GM20000 (cell line): ENCODE measurements at regions not wholly inside any gene's neighbourhood (a gene's known extent, or its start where the extent isn't known, plus 50 kb on each side); places are given as distances from the start of the nearest gene placed in this dataset.
"Not testable (repeated sequence)": the region's sequence is repeated elsewhere in the genome, so short reads cannot be mapped to it uniquely, and the experiment has no call there.

Source experiments
- DNase-seq: peaks from one replicate; pipeline ENCODE4 v3.0.0; 2012; ENCODE audit warnings: low spot score
- TF ChIP-seq, protein P1 (sequence below): IDR thresholded peaks from 2 replicates; pipeline ENCODE4 v1.5.1; 2012; ENCODE audit warnings: mild to moderate bottlenecking, control low read depth; ENCODE audit errors: extremely low read depth, missing control alignments

DNA sequence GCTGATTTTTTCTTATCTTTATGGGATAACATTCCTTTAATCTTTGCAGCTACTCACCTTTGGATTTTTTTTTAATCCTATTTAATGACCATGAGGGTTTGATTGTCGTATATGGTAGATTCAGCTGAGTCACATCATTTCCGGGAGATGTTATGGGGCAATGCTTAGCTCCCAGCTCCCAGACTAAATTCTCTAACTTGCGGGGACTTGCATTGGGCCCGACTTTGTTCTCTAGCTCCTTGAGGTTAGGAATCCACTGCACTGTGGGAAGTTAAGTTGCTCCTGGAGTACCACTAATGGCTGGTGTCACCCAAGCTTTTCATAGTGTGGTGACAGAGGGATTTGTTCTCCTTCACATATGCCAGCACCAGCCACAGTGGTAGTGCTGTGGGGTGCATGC, 287.4 kb downstream of the TECRL start:
- TF ChIP-seq, protein P1, sequence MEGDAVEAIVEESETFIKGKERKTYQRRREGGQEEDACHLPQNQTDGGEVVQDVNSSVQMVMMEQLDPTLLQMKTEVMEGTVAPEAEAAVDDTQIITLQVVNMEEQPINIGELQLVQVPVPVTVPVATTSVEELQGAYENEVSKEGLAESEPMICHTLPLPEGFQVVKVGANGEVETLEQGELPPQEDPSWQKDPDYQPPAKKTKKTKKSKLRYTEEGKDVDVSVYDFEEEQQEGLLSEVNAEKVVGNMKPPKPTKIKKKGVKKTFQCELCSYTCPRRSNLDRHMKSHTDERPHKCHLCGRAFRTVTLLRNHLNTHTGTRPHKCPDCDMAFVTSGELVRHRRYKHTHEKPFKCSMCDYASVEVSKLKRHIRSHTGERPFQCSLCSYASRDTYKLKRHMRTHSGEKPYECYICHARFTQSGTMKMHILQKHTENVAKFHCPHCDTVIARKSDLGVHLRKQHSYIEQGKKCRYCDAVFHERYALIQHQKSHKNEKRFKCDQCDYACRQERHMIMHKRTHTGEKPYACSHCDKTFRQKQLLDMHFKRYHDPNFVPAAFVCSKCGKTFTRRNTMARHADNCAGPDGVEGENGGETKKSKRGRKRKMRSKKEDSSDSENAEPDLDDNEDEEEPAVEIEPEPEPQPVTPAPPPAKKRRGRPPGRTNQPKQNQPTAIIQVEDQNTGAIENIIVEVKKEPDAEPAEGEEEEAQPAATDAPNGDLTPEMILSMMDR: no peak
- DNase-seq: no peak

DNA sequence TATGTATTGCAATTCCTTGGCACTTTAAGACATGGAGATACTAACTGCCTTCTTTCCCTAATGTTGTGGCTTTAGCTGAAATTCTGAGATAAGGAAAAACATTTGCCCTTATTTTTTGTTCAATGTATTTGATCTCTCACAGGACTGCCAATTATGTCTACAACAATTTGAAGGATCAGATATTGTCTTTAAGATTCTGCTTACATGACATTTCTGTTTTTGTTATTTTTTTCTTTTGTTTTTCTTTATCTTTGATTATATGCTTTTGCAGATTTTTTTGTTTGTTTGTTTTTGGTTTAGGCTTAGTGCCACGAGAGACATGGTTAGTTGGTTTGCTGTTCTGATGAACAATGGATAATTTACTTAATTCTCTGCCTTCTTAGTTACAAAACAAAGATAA, 303.3 kb downstream of the TECRL start:
- DNase-seq: no peak
- TF ChIP-seq, protein P1: no peak

DNA sequence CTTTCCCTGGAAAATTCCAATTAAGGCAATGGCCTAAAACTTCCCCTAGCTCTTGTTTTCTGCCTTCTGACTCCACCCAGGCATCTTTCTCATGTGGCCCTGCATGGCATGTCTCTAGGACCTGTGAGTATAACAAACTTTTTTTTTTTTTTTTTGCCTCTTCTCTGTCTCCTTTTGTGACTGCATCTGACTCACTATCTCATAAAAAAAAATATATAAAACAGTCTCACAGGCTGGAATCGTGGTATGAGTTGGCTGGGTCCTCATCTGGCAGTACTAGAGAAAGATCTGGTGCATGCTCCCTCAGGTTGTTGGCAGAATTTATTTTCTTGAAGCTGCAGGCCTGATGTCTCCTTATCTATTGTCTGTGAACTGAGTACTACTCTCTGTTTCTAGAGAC, 313.9 kb downstream of the TECRL start:
- TF ChIP-seq, protein P1: no peak
- DNase-seq: no peak

DNA sequence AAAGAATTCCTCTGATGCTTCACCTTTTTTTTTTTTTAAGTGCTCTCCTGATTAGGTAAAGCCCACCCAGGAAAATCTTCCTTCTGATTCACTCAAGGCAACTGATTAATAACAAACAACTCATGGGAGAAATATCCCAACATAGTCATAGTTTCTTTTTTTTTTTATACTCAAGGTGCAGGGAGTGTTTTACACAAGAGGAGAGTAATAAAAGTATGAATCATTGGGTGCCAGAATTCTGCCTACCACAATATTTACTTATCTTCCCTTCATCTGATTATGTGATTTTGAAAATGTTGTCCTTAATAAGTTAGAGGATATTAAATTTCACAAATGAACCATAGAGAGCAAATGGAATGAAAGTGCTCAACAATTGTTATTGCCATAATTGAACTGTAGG, 329.9 kb downstream of the TECRL start:
- TF ChIP-seq, protein P1: no peak
- no peak for DNase-seq

DNA sequence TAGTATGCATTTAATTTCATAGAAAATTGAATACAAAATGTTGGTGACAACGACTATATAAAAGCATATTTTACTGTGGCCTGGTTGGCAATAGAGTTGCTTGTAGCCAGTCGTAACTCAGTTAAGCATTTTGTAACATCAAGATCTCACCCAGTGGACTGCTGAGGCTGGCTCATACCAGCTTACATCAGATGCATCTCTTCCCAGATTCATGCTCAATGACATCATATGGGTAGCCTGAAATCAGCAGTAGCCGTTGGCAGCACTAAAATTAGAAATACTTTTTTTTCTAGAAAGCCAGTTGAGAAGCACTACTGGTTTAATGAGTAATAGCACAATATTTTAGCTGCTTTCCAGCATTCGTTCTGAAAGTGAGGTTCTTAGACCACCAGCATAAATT, 341.2 kb downstream of the TECRL start:
- TF ChIP-seq, protein P1: no peak
- no peak for DNase-seq

DNA sequence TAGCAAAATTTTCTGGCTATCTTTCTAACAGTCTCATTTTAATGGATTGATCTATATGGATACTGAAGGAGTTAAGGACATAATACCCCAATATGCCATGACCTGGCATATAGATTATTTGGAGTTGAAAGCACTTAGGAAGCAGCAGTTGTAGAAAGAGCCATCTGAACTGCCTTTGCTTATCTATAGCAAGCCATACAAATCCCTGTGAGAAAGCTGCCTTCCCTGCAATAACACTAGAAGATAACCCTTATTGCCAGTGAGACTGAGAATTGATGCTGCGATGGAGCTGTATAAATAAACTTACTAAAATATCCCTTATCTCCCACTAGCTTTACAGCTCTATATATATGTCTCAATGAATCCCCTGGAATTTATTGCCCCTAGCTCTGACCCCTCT, 346.3 kb downstream of the TECRL start:
- no peak for DNase-seq
- TF ChIP-seq, protein P1: no peak

DNA sequence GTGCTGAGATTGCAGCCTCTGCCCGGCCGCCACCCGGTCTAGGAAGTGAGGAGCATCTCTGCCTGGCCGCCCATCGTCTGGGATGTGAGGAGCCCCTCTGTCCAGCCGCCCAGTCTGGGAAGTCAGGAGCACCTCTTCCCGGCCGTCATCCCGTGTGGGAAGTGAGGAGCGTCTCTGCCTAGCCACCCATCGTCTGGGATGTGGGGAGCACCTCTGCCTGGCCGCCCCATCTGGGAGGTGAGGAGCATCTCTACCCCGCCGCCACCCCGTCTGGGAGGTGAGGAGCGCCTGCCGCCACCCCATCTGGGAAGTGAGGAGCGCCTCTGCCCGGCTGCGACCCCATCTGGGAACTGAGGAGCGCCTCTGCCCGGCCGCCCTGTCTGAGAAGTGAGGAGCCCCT, 372.2 kb downstream of the TECRL start:
- DNase-seq: not testable (repeated sequence)

DNA sequence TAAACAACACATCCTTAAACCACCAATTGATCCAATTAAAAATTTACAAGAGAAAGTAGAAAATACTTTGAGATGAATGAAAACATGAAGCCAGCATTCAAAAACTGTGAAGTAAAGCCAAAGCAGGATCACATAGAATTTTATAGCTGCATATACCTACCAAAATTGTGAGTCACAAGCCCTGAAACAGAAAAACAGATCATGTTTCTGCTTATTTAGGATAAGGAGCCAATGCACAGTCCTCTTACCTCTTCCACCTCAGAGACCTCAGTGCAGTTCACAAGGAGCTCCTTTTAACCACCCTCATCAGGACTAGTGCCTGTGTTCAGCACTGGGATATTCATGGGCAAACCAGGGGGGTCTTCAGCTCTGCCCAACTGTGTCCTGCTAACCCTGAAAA, 386.7 kb downstream of the TECRL start:
- TF ChIP-seq, protein P1: no peak
- no peak for DNase-seq
